Type B pancreatic cell (in vitro differentiated cells): ENCODE measurements at regions not wholly inside any gene's neighbourhood (a gene's known extent, or its start where the extent isn't known, plus 50 kb on each side); places are given as distances from the start of the nearest gene placed in this dataset.

Source experiments
- DNase-seq: peaks from one replicate; pipeline ENCODE4 v3.0.0; 2021; ENCODE audit warnings: mixed read lengths; ENCODE audit not compliant: unreplicated experiment; ENCODE audit errors: extremely low spot score
- H3K27ac Mint-ChIP-seq: 2 replicates; pipeline ENCODE4 v1.8.0; 2021; ENCODE audit warnings: mild to moderate bottlenecking, mixed read lengths
- H3K27me3 Mint-ChIP-seq: 2 replicates; pipeline ENCODE4 v1.8.0; 2021; ENCODE audit warnings: mixed read lengths
- H3K36me3 Mint-ChIP-seq: 2 replicates; pipeline ENCODE4 v1.8.0; 2021; ENCODE audit warnings: mixed read lengths
- H3K4me1 Mint-ChIP-seq: one replicate; pipeline ENCODE4 v1.8.0; 2021; ENCODE audit warnings: mixed read lengths; ENCODE audit not compliant: unreplicated experiment
- H3K4me3 Mint-ChIP-seq: 2 replicates; pipeline ENCODE4 v1.8.0; 2021; ENCODE audit warnings: mild to moderate bottlenecking, mixed read lengths
- H3K9me3 Mint-ChIP-seq: 2 replicates; pipeline ENCODE4 v1.8.0; 2021; ENCODE audit warnings: mixed read lengths
- TF ChIP-seq, protein P1 (sequence below): fragments of 200-600 bp; sonication (generic); conservative IDR thresholded peaks from 2 replicates; pipeline ENCODE4 v1.5.0; 2021; ENCODE audit warnings: antibody characterized with exemption, mild to moderate bottlenecking

DNA sequence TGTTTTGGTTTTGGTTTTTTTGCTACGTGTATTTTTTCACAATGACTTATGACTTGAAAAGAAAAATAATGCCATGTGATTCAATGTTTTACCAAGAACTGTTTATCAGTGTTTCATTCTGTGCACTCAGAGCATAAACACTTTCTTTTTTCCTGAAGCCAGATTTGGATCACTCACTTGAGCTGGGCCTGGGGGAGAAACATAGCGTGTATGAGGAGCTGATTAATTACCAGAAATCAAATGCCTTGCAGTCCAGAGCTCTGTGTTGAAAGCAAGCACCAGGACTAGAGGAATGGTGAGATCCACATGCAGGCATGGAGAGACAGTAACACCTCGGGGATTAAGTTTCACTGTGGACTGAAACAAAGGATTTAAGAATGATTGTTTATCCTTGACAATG is 642.1 kb upstream of the ADGRL2 start:
- Mint-ChIP-seq H3K36me3 (no peaks in the 10 kb centered on the region), H3K4me3 (peak overlapping the region; percentile 17), H3K9me3 (no peaks in the 10 kb centered on the region), H3K27me3 (no peaks in the 10 kb centered on the region), H3K4me1 (peaks cover 21% of the 10 kb centered on the region), H3K27ac (peak overlapping the region; percentile 47)
- DNase-seq = no peak
- TF ChIP-seq, protein P1, sequence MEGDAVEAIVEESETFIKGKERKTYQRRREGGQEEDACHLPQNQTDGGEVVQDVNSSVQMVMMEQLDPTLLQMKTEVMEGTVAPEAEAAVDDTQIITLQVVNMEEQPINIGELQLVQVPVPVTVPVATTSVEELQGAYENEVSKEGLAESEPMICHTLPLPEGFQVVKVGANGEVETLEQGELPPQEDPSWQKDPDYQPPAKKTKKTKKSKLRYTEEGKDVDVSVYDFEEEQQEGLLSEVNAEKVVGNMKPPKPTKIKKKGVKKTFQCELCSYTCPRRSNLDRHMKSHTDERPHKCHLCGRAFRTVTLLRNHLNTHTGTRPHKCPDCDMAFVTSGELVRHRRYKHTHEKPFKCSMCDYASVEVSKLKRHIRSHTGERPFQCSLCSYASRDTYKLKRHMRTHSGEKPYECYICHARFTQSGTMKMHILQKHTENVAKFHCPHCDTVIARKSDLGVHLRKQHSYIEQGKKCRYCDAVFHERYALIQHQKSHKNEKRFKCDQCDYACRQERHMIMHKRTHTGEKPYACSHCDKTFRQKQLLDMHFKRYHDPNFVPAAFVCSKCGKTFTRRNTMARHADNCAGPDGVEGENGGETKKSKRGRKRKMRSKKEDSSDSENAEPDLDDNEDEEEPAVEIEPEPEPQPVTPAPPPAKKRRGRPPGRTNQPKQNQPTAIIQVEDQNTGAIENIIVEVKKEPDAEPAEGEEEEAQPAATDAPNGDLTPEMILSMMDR = no peak

DNA sequence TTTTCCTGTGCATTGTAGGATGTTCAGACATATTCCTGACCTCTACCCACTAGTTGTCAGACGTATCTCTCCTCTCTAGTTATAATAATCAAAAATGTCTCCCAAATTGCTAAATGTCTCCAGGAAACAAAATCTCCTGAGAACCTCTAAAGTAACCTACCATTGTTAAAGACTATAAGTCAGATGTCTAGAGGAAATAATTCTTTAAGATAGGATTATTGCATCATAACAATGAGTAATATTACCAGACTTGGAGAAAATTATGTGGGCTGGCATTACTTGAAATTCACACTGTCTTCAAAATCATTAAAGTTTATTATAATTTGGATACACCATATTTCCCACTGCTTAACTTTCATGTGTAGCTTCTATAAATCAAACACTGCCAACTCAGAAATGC is 643.0 kb upstream of the ADGRL2 start:
- TF ChIP-seq, protein P1 = no peak
- DNase-seq = no peak
- no peaks in the 10 kb centered on the region for H3K27me3 Mint-ChIP-seq
- no peak overlapping the region for H3K4me3 Mint-ChIP-seq
- H3K9me3 Mint-ChIP-seq = no peaks in the 10 kb centered on the region
- H3K27ac Mint-ChIP-seq = no peak overlapping the region
- peaks cover 21% of the 10 kb centered on the region for H3K4me1 Mint-ChIP-seq
- no peaks in the 10 kb centered on the region for H3K36me3 Mint-ChIP-seq

DNA sequence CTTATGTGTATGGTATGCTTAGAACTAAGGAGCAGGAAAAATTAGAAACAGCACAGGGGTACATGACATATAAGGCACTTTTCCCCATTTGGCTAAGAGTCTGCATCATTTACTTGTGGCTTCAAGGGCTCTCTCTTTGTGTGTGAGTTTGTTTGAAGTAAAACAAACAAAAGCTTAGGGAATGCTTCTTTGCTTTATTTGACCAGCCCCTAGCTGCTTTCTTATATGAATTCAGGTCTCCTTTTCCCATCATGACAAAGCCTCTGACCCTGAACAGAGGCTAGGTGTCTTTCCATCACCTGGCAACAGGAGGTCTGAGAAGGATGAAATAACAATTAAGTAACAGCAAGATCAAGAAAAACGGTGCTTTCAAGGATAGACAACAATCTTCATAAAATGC is 643.8 kb upstream of the ADGRL2 start:
- H3K27me3 Mint-ChIP-seq = no peaks in the 10 kb centered on the region
- no peak for DNase-seq
- TF ChIP-seq, protein P1 = no peak
- no peak overlapping the region for H3K4me3 Mint-ChIP-seq
- H3K27ac Mint-ChIP-seq = no peak overlapping the region
- peaks cover 21% of the 10 kb centered on the region for H3K4me1 Mint-ChIP-seq
- no peaks in the 10 kb centered on the region for H3K36me3 Mint-ChIP-seq
- H3K9me3 Mint-ChIP-seq = no peaks in the 10 kb centered on the region

DNA sequence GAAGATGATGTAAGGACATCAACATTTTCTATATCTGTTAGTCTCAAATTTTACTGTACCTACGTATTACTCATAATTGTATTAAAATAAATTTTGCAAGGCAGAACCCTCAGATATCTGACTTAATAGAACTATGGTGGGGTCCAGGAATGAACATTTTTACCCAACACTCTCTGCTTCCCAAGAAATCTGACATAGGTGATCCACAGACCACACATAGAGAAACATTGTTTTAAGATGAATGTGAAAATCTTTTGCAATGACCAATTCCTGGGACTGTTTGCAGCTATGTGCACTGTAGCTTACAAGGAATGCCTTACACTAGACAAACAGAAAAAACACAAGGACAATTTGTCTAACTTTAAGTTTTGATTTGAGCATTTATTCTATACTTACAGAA is 645.6 kb upstream of the ADGRL2 start:
- Mint-ChIP-seq H3K4me1 (peaks cover 21% of the 10 kb centered on the region), H3K27me3 (no peaks in the 10 kb centered on the region), H3K36me3 (no peaks in the 10 kb centered on the region), H3K9me3 (peaks cover 3% of the 10 kb centered on the region), H3K4me3 (no peak overlapping the region), H3K27ac (no peak overlapping the region)
- DNase-seq = no peak
- TF ChIP-seq, protein P1 = no peak

DNA sequence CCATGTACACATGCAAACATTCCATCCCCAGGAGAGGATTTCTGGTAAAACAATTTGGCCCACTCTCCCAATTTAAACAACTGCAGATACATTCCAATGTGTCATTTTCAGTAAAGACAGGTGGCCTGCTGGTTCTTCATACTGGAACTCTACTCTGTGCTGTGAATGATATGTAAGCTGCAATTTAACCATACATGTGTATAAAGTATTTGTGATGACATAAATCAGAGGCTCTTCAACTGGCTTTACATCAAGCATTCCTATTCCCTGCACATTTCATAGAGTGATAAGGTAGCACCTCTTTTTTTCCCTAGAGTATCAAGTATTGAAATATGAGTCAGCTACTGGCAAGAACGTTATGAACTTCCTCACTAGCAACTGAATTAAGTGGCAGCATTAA is 649.5 kb upstream of the ADGRL2 start:
- TF ChIP-seq, protein P1 = no peak
- H3K9me3 Mint-ChIP-seq = peaks cover 3% of the 10 kb centered on the region
- no peaks in the 10 kb centered on the region for H3K27me3 Mint-ChIP-seq
- H3K4me3 Mint-ChIP-seq = no peak overlapping the region
- no peaks in the 10 kb centered on the region for H3K4me1 Mint-ChIP-seq
- H3K36me3 Mint-ChIP-seq = no peaks in the 10 kb centered on the region
- no peak overlapping the region for H3K27ac Mint-ChIP-seq
- DNase-seq = no peak
